ENCODE measurements at regions not wholly inside any gene's neighbourhood (a gene's known extent, or its start where the extent isn't known, plus 50 kb on each side); places are given as distances from the start of the nearest gene placed in this dataset.
"Not testable (repeated sequence)": the region's sequence is repeated elsewhere in the genome, so short reads cannot be mapped to it uniquely, and the experiment has no call there.

DNA sequence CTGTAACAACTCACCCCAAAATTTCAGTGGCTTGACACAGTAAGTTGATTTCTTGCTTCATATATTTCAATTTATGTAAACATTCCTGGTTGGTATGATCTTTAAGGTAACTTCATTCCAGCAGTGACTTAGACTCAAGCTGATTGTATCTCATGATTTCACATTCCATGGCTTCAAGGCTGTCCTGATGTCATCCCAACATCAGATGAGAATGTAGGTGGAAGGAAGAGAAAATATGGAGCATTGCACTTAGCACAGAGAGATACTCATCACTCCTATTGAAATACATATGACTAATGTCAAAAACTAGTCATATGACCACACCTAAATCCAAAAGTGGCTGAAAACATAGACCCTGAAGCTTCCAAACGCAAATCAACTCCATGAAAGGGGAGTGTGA lies 793.8 kb downstream of the TBL1XR1 start:
- DNase-seq, result no peak

DNA sequence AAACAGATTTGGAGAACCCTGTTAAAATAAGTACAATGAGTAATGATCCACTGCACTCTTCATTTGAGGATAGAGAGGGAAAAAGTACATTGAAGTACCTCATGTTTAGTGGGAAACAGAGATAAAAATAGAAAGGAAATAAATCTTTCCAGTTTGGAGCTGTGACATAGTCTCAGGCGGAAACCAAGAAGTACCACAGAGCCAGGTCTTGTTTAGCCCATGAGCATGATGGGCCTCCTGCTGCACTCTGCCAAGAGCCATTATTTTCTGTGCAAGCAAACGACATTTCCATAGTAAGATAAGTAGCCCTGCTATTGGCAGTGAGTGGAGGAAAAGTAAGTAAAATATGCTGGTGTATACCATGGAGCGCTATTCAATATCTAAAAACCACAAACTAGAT lies 796.1 kb downstream of the TBL1XR1 start:
- no peak for DNase-seq

DNA sequence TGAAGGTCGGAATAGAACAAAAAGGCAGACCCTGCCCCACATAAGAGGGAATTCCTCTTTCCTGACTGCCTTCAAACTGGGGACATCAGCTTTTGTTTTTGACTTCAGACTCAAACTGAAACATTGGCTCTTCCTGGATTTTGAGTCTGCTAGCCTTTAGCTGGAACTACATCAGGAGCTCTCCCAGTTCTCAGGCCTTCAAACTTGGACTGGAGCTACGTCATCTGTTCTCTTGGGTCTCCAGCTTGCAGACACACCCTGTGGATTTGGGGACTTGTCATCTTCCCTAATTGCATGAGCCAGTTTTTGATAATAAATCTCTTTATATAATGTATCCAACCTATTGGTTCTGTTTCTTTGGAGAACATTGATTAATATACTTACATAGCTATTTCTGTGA lies 798.1 kb downstream of the TBL1XR1 start:
- no peak for DNase-seq

DNA sequence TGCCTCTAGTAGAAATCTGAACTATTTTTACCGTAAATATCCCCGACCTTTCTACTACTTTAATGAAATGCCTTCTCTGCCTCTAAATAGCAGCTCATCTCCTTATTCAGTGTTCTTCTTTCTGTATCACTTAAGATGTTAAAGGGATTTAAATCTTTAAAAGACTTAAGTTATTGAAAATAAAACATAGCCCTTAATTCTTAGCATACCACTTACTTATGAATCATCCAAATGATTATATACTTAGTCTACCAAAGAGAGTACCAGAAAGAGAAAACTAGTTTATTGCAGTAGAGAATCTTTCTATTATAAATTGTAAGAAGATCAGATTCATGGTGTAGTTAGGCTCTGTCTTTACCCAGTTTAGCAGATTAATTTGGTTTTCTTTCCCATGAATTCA lies 802.0 kb downstream of the TBL1XR1 start:
- DNase-seq, result no peak

DNA sequence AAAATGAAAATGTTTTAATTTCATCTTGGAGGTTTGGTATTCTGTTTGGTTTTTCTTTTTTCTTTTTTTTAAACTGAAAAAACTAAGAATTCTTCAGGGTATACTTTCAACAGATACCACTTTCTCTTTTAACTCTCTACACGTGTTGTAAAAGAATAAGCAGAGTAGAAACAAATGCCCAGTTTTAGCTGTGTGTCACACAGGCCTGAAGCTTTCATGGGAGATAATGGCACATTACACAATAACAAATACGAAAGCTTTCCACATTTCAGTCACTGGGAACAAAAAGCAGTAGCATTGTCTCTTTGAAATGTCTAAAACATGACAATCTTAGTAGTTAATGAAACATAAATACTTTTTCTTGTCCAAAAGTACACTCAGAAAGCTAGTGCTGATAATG lies 818.5 kb downstream of the TBL1XR1 start:
- DNase-seq, result no peak

DNA sequence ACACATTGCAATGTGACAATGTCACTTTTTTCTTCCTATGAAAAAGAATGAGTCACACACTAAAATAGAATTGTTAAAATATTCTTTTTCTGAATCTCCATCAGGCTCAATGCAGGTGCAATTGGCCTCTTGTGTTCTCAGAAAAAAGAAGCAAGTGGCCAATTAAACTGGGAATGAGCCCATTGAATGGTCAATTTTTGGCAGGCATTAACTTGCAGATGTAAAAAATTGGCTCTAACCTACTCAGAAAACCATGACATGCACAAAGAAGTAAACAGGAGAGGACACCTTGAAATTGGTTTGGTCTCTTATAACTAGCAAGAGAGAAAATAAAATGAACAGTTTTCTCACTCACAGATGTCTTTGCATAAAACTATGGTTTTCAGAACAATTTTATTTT lies 820.8 kb downstream of the TBL1XR1 start:
- DNase-seq, result no peak

DNA sequence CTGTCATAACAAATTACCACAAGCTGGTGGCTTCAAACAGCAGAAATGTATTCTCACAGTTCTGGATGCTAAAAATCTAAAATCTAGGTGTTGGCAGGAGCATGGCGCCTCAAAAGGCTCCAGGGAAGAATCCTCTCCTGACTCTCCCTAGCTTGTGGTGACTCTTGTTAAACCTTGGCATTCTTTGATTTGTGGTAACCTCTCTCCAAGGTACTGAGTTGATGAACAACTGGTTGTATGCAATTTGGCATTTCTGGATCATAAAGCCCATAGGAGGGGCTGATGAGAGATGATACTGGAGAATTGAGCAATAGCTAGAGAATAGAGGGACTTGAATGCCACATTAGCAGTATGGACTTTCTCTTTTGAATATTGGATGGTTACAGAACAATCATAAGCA lies 821.8 kb downstream of the TBL1XR1 start:
- DNase-seq, result no peak

DNA sequence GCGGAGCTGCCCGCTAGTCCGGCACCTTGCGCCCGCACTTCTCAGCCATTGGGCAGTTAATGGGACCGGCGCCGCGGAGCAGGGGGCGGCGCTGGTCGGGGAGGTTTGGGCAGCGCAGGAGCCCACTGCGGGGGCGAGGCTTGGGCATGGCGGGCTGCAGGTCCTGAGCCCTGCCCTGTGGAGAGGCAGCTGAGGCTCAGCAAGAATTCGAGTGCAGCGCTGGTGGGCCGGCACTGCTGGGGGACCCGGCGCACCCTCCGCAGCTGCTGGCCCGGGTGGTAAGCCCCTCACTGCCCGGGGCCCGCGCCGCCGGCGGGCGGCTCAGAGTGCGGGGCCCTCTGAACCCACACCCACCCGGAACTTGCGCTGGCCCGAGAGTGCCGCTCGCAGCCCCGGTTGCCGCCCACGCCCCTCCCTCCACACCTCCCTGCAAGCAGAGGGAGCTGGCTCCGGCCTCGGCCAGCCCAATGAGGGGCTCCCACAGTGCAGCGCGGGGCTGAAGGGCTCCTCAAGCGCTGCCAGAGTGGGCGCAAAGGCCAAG lies 835.0 kb downstream of the TBL1XR1 start:
- no peak for DNase-seq

DNA sequence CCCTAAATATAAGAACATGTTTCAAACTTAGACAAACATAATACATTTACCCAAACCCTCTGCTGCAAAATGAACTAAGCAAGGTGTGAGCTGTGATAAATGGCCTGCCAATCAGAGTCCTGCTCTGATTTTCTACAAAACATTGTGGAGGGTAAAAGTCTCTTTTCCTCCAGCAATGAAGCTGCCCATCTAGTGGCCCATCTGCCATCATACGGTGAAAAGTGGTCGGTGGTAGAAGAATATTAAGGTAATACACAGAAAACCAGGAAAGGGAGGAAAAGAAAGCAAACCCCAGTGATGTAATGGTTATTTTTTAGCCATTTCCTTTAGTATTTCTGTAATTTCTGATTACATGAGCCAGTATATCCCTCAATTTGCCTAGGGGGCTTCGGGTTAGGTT lies 838.1 kb downstream of the TBL1XR1 start:
- DNase-seq, result no peak

DNA sequence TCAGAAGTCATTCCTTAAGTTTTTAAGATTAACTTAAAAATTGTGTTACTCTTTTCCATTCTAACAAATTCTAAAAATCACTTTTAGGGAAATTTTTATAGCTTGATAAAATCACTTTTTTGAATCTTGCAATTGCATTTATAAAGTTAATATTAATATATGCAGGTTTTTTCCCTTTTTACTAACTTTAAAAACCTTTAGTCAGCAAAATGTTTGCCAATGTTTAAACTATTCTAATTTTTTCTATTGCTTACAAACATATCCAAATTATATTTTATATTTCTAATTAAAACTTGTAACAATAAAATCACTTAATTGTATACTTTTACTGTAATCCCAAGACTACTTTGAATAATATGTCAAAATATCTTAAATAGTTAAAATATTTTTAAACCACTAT lies 839.4 kb downstream of the TBL1XR1 start:
- DNase-seq, result no peak

DNA sequence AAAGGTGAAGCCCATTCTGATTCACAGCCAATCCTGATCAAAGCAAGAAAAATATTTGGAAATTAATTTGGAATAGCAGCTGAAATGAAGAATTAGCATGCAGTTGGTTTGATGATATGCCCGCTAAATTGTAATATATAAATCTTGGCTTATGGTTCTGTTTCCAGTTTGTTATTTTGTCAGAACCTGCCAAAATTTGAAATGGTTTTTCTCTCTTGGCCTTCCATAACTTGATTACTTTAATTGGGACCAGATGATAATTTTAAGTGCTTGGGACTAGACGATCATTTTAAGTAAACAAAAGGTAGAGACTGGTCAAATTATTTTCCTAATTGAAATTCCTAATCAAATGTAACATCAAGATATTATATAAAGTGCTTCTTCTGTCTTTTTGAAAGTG lies 842.4 kb downstream of the TBL1XR1 start:
- DNase-seq, result no peak

DNA sequence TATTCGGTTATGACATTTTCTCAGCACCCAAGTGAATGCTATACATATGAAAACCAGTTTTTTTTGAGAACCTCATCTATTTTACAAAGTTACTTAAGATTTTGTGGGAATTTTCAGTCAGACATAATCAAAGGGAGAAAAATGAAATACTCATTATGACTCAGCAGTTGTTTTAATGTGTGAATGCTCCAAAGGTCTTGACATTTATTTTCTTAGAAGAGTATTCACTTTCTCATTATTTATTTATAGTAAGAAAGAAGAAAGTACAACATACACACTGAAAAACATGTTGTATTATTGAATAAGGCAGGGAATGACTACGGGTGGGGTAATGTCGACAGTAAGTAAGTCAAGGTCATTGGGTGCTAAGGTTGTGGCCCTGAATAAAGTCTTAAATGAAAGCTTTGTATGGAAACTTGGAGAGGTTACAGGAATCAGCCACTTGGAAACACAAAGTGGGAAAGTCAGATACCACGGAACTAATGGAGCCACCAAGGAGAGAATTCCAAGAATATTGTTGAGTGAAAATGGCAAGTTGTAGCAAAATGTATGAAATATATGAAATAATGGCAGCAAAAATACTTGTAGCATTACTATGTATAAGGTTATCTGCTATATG lies 844.5 kb downstream of the TBL1XR1 start:
- no peak for DNase-seq

DNA sequence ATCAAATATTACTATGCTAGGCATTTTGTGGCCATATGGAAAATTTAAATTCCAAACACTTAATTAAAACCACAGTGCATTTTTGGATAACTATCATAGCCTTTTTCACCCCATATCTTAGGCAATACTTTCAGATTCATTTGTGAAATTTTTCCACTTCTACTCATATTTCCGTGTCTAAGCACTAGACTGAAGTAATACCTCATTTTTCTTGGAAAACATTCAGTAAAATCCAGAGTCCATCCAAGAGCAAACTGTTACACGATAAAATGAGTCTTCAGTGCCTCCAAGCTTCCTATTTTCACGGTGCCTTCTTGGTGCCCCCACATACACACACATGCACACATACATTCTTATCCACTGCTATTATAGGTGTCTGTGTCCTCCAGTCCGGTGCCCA lies 845.9 kb downstream of the TBL1XR1 start:
- no peak for DNase-seq

DNA sequence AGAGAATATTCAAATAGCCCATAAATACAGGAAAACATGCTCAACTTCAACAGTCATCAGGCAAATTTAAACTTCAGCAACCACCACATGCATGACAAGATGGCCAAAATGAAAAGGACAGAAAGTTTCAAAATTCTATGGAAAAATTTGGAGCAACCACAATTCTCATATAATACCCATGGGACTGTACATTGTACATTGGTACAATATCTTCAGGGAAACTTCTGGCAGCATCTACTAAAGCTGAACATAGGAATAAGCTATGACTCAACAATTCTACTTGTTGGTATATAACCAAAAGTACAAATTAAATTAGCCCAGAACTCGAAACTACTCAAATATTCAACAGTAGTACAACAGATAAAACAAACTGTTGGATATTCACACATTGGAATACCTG lies 847.6 kb downstream of the TBL1XR1 start:
- DNase-seq, result no peak

DNA sequence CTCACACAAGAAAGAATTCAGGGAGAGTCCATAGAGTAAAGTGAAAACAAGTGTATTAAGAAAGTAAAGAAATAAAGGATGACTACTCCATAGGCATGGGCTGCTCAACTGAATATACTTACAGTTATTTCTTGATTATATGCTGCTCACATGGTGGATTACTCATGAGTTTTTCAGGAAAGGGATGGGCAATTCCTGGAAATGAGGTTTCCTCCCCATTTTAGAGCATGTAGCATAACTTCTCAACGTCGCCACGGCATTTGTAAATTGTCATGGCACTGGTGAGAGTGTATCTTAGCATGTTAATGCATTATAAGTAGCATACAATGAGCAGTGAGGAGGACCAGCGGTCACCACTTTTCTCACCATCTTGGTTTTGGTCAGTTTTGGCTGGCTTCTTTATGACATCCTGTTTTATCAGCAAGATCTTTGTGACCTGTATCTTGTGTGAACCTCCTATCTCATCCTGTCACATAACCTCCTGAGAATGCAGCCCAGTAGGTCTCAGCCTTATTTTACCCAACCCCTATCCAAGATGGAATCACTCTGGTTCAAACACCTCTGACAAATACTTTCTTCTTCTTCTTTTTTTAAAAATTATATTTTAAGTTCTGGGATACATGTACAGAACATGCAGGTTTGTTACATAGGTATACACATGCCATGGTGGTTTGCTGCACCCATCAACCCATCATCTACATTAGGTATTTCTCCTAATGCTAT lies 849.7 kb downstream of the TBL1XR1 start:
- no peak for DNase-seq

DNA sequence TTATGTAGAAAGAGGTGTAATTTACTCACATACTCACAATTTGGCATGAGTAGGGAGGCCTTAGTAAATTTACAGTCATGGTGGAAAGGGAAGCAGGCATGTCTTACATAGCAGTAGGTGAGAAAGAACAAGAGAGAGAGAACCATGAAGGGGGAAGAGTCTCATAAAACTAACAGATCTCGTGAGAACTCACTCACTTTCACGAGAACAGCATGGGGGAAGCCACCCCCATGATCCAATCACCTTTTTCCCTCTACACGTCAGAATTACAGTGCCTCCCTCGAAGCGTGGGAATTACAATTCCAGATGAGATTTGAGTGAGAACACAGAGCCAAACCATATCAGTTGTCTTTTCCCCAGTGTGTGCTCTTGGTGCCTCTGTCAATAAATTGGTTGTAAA lies 855.3 kb downstream of the TBL1XR1 start:
- no peak for DNase-seq

DNA sequence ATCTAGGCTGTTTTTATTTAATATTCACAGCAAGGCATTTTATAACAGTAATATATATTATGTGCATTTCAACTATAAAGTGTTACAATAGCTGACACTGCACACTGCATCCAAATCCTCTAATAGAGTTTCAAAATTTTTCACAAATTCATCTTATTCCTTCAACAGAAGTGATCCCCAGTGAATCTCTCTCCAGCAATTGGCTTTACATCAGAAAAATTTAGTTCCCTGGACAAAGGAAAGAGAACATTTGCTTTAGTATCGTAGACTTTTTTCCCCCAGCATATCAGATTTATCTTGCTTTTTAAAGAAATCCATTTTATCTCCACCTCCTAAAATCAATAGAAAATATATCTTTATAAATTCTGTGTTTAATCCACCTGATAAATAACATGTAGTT lies 868.6 kb downstream of the TBL1XR1 start:
- DNase-seq, result no peak

DNA sequence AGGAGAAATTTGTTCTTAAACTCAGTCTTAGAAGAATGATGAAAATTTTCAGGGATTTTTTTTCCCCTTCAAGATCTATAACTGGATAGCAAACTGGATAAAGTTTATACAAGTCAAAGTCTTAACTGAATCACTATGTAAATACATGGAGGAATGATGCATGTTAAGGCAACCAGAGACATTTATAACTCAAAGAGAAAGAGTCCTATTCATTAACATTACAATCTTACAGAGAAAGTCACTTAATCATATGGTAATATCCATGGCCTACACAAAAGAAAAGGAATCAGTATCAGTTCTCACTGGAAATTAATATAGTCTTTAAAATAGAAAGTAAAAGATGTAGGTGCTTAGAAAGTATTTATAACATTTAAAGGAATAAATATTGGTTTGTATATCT lies 869.1 kb downstream of the TBL1XR1 start:
- no peak for DNase-seq

DNA sequence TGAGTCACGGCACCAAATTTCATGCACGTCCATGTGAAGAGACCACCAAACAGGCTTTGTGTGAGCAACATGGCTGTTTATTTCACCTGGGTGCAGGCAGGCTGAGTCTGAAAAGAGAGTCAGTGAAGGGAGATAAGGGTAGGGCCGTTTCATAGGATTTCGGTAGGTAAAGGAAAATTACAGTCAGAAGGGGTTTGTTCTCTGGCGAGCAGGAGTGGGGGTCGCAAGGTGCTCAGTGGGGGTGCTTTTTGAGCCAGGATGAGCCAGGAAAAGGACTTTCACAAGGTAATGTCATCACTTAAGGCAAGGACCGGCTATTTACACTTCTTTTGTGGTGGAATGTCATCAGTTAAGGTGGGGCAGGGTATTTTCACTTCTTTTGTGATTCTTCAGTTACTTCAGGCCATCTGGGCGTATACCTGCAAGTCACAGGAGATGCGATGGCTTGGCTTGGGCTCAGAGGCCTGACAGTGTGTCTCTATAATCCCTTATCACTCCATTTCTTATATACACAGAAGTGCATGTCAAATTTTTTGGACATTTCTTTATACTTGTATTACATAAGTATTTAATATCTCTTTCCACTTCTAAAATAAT lies 870.3 kb downstream of the TBL1XR1 start:
- DNase-seq, result not testable (repeated sequence)

DNA sequence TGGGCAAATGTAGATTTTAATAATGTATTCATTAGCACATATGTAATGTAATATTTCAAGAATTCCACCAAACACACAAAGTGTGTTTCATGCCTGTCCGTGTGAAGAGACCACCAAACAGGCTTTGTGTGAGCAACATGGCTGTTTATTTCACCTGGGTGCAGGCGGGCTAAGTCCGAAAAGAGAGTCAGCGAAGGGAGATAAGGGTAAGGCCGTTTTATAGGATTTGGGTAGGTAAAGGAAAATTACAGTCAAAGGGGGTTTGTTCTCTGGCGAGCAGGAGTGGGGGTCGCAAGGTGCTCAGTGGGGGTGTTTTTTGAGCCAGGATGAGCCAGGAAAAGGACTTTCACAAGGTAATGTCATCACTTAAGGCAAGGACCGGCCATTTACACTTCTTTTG lies 875.8 kb downstream of the TBL1XR1 start:
- DNase-seq, result not testable (repeated sequence)

DNA sequence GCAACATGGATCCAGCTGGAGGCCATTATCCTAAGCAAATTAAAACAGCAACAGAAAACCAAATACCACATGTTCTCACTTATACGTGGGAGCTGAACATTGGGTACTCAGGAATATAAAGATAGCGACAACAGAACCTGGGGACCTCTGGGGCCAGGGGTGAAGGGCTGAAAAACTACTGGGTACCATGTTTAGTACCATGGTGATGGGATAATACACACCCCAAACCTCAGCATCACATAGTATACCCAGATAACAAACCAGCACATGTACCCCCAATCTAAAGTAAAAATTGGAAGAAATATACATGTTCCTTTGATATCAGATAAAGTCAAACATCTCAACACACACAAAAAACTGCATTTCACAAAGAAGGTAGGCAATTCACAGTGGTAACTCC lies 876.2 kb downstream of the TBL1XR1 start:
- no peak for DNase-seq

DNA sequence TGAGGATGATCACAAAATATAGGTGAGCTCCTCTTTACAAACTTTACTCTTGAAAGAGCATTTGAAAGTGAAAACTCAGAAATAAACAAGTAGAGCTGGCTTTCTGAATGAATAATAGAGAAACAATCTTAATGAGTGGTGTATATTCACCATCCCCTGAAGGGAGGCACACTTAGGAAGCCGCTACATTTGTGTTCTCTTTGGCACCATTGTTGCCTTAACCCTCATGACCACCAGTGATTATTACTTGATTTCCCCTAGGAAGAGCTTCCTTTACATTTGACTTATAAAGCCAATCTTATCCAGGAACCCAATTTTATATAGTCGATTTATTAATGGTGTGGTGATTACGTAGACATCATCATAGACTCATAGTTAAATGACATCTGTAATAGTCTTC lies 883.9 kb downstream of the TBL1XR1 start:
- no peak for DNase-seq

DNA sequence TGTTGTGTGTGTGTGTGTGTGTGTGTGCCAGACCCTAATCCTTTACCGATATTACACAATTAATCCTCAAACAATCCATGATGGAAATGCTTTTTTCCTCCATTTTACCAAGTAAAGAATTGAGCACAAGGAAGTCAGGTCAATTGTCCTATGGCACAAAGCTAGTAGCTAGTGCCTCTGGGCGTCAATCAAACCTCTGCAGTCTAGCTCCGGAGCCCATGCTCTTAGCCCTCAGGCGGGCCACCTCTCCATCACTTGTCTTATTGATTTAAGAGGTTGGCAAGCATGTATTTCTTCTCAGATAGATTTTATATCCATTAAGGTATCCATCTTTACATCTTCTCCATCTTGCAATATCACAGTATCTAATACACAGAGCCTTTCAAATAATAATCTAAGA lies 886.6 kb downstream of the TBL1XR1 start:
- no peak for DNase-seq

DNA sequence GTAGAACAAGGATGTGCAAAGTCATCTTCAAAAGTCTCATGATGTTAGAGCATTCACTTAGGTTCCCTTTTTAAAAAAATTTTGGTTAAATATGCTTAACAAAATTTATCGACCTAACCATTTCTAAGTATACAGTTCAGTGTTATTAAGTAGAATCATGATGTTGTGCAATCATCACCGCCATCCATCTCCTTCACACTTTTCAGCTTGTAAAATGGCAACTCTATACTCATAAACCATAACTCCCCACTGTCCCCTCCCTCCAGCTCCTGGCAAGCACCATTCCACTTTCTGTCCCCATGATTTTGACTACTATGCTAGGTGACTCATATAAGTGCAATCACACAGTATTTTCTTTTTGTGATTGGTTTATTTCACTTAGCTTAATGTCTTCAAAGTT lies 895.0 kb downstream of the TBL1XR1 start:
- DNase-seq, result no peak
